Smooth muscle cell (in vitro differentiated cells): ENCODE measurements at regions not wholly inside any gene's neighbourhood (a gene's known extent, or its start where the extent isn't known, plus 50 kb on each side); places are given as distances from the start of the nearest gene placed in this dataset.
"Not testable (repeated sequence)": the region's sequence is repeated elsewhere in the genome, so short reads cannot be mapped to it uniquely, and the experiment has no call there.

Experiments
- DNase-seq: peaks from one replicate; lab custom pipeline; 2025; ENCODE audit not compliant: unreplicated experiment; lab: John Stamatoyannopoulos, UW
- H2AFZ ChIP-seq: fragments of 200-600 bp; sonication (generic); 2 replicates; pipeline ENCODE4 v1.6.0; 2016; ENCODE audit warnings: antibody characterized with exemption, low read depth, mild to moderate bottlenecking
- H3F3A ChIP-seq: fragments of 200-600 bp; sonication (generic); 2 replicates; pipeline ENCODE4 v1.6.0; 2017; ENCODE audit warnings: antibody characterized with exemption, low read depth
- H3K27ac ChIP-seq: fragments of 200-600 bp; sonication (generic); 2 replicates; pipeline ENCODE4 v1.5.1; 2016; ENCODE audit warnings: low read depth, mild to moderate bottlenecking
- H3K27me3 ChIP-seq: fragments of 200-600 bp; sonication (generic); 2 replicates; pipeline ENCODE4 v1.6.1; 2016; ENCODE audit warnings: low read depth, mild to moderate bottlenecking
- H3K36me3 ChIP-seq: fragments of 200-600 bp; sonication (generic); 2 replicates; pipeline ENCODE4 v1.5.1; 2016; ENCODE audit warnings: low read depth
- H3K4me1 ChIP-seq: fragments of 200-600 bp; sonication (generic); 2 replicates; pipeline ENCODE4 v1.5.1; 2016; ENCODE audit warnings: low read depth
- H3K4me2 ChIP-seq: fragments of 200-600 bp; sonication (generic); 2 replicates; pipeline ENCODE4 v1.6.0; 2016; ENCODE audit warnings: mild to moderate bottlenecking
- H3K4me3 ChIP-seq: fragments of 200-600 bp; sonication (generic); 2 replicates; pipeline ENCODE4 v1.5.1; 2016; ENCODE audit warnings: mild to moderate bottlenecking
- H3K79me2 ChIP-seq: fragments of 200-600 bp; sonication (generic); 2 replicates; pipeline ENCODE4 v1.6.0; 2016; ENCODE audit warnings: low read depth, mild to moderate bottlenecking
- H3K9ac ChIP-seq: fragments of 200-600 bp; sonication (generic); 2 replicates; pipeline ENCODE4 v1.6.0; 2016; ENCODE audit warnings: low read depth
- H3K9me3 ChIP-seq: fragments of 200-600 bp; sonication (generic); replicated peaks from 2 replicates; pipeline ENCODE4 v1.5.1; 2016; ENCODE audit warnings: low read depth
- H4K20me1 ChIP-seq: fragments of 200-600 bp; sonication (generic); 2 replicates; pipeline ENCODE4 v1.6.0; 2016; ENCODE audit warnings: low read depth
- WGBS: methylation state at CpG from one replicate; pipeline ENCODE4 v1.1.7; 2016; ENCODE audit warnings: low lambda C conversion rate; 5-methylcytosine and 5-hydroxymethylcytosine counted together
- TF ChIP-seq, protein P1 (sequence below): fragments of 200-600 bp; sonication (generic); IDR thresholded peaks from 2 replicates; pipeline ENCODE4 v1.5.1; 2017; ENCODE audit warnings: borderline replicate concordance, mild to moderate bottlenecking, antibody characterized with exemption; ENCODE audit not compliant: insufficient read depth, poor library complexity, severe bottlenecking

DNA sequence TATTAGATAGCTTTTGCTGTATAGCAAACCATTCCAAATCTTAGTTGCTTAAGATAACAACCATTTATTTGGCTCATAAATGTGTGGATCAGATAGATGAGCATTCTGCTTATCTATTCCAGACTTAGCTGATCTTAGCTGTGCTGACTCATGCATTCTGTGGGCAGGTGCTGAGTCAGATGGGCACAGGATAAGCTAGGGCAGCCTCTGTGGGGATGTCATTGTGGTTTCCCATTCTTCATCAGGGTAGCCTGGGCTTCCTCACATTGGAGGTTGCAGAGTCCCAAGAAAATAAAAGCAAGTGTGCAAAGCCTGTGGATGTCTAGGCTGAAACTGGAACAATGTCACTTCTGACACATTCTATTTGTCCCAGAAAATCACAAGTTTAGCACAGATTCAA is 917.0 kb downstream of the TYW1 start:
- no peaks in the 10 kb centered on the region for H3K4me1 ChIP-seq
- no peak overlapping the region for H3K9ac ChIP-seq
- H3K36me3 ChIP-seq: no peaks in the 10 kb centered on the region
- H3K4me3 ChIP-seq: no peak overlapping the region
- no peaks in the 10 kb centered on the region for H4K20me1 ChIP-seq
- no peaks in the 10 kb centered on the region for H3K79me2 ChIP-seq
- no peaks in the 10 kb centered on the region for H3K27me3 ChIP-seq
- no peaks in the 10 kb centered on the region for H3F3A ChIP-seq
- no peak overlapping the region for H3K27ac ChIP-seq
- no peak overlapping the region for H2AFZ ChIP-seq
- H3K4me2 ChIP-seq: peak overlapping the region; percentile 9
- DNase-seq: no peak
- H3K9me3 ChIP-seq: no peaks in the 10 kb centered on the region
- TF ChIP-seq, protein P1, sequence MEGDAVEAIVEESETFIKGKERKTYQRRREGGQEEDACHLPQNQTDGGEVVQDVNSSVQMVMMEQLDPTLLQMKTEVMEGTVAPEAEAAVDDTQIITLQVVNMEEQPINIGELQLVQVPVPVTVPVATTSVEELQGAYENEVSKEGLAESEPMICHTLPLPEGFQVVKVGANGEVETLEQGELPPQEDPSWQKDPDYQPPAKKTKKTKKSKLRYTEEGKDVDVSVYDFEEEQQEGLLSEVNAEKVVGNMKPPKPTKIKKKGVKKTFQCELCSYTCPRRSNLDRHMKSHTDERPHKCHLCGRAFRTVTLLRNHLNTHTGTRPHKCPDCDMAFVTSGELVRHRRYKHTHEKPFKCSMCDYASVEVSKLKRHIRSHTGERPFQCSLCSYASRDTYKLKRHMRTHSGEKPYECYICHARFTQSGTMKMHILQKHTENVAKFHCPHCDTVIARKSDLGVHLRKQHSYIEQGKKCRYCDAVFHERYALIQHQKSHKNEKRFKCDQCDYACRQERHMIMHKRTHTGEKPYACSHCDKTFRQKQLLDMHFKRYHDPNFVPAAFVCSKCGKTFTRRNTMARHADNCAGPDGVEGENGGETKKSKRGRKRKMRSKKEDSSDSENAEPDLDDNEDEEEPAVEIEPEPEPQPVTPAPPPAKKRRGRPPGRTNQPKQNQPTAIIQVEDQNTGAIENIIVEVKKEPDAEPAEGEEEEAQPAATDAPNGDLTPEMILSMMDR: no peak

DNA sequence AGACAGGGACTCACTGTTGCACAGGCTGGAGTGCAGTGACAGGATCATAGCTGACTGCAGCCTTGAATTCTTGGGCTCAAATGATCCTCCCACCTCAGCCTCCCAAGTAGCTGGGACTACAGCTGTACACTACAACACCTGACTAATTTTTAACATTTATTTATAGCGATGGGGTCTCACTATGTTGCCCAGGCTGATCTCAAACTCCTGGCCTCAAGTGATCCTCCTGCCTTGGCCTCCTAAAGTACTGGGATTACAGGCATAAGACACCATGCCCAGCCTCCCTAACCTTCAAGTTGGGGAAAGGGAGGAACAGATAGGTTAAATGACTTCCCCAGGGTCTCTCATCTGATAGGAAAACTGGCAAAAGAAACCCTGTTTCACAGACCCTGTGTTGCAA is 919.5 kb downstream of the TYW1 start:
- H3K9me3 ChIP-seq, H3K4me2 ChIP-seq, H3F3A ChIP-seq, H3K27ac ChIP-seq, H3K9ac ChIP-seq, H3K36me3 ChIP-seq, H3K4me1 ChIP-seq, H3K27me3 ChIP-seq, H2AFZ ChIP-seq, H4K20me1 ChIP-seq, H3K4me3 ChIP-seq, DNase-seq, H3K79me2 ChIP-seq: not testable (repeated sequence)
- WGBS: 95% methylated on average over 1 of the region's 1 CpG

GRCh38 chr7:67916571-67917436 is 920.2 kb downstream of the TYW1 start:
- 75% methylated on average over 9 of the region's 9 CpGs for WGBS
- Histone ChIP-seq H2AFZ (no peak overlapping the region), H3F3A (no peaks in the 10 kb centered on the region), H3K27me3 (no peaks in the 10 kb centered on the region), H3K9me3 (no peaks in the 10 kb centered on the region), H3K4me1 (no peaks in the 10 kb centered on the region), H4K20me1 (no peaks in the 10 kb centered on the region), H3K9ac (no peak overlapping the region), H3K4me2 (no peak overlapping the region), H3K36me3 (no peaks in the 10 kb centered on the region), H3K4me3 (no peak overlapping the region), H3K79me2 (no peaks in the 10 kb centered on the region), H3K27ac (no peak overlapping the region)
- no peak for DNase-seq
- TF ChIP-seq, protein P1: no peak

GRCh38 chr7:67917437-67917755 is 920.8 kb downstream of the TYW1 start:
- no peaks in the 10 kb centered on the region for H3K36me3 ChIP-seq
- no peaks in the 10 kb centered on the region for H3F3A ChIP-seq
- H3K9me3 ChIP-seq: no peaks in the 10 kb centered on the region
- 92% methylated on average over 3 of the region's 3 CpGs for WGBS
- H3K4me3 ChIP-seq: no peak overlapping the region
- no peaks in the 10 kb centered on the region for H4K20me1 ChIP-seq
- no peaks in the 10 kb centered on the region for H3K4me1 ChIP-seq
- no peak overlapping the region for H3K9ac ChIP-seq
- H2AFZ ChIP-seq: no peak overlapping the region
- no peak for DNase-seq
- no peak overlapping the region for H3K27ac ChIP-seq
- no peaks in the 10 kb centered on the region for H3K27me3 ChIP-seq
- TF ChIP-seq, protein P1: no peak
- H3K79me2 ChIP-seq: no peaks in the 10 kb centered on the region
- no peak overlapping the region for H3K4me2 ChIP-seq
